HCT116 (cell line): ENCODE measurements at regions not wholly inside any gene's neighbourhood (a gene's known extent, or its start where the extent isn't known, plus 50 kb on each side); places are given as distances from the start of the nearest gene placed in this dataset.

Experiments used
- ATAC-seq: fragments of 200-7000 bp; cut with Tn5 transposase; 2 replicates; pipeline ENCODE4 v1.9.1; 2020; ENCODE audit warnings: mild to moderate bottlenecking, moderate library complexity
- BruUV-seq: library from RNA; stranded (reverse); fragments of 400-500 nt; replicated peaks from 2 replicates; lab custom pipeline; 2021; lab: Mats Ljungman, UMichigan
- CTCF ChIA-PET: fragments of 300-600 bp; sonication (Branson Sonifier 250); formaldehyde crosslinking; loops from one replicate; lab custom pipeline; 2021; ENCODE audit warnings: antibody characterized with exemption; lab: Charles Lee
- POLR2A ChIA-PET: fragments of 300-600, 350-600 bp; sonication (Branson Sonifier 250); formaldehyde crosslinking; loops from one replicate; lab custom pipeline; 2021; ENCODE audit warnings: antibody characterized with exemption; lab: Charles Lee
- RAD21 ChIA-PET, 2 experiments: fragments of 300-600 bp; sonication (Branson Sonifier 250); formaldehyde crosslinking; loops; one replicate each; lab custom pipeline; 2023; ENCODE audit warnings: low total read pairs in 2 of 2; ENCODE audit not compliant: uncharacterized antibody in 2 of 2, unreplicated experiment in 2 of 2, low non-redundant PET in 1 of 2; lab: Charles Lee
- DNase-seq: peaks from one replicate; pipeline ENCODE4 v3.0.0-alpha.2; 2010; ENCODE audit warnings: low read depth, low spot score
- H2AFZ ChIP-seq: fragments of 200-600 bp; shearing (Covaris generic), sonication (generic); 2 replicates; pipeline ENCODE4 v1.6.1; 2017; ENCODE audit warnings: low read depth, mixed run types, mixed read lengths, antibody characterized with exemption, low read length; ENCODE audit not compliant: poor library complexity, severe bottlenecking
- H3K27ac ChIP-seq: 2 replicates; pipeline ENCODE4 v1.5.1; 2012; ENCODE audit warnings: low read depth, low read length
- H3K27me3 ChIP-seq: fragments of 200-600 bp; sonication (generic); 2 replicates; pipeline ENCODE4 v1.6.1; 2016; ENCODE audit warnings: mixed run types, low read length, mixed read lengths; ENCODE audit not compliant: insufficient read depth
- H3K36me3 ChIP-seq, 2 experiments: fragments of 200-500 bp in 1 of 2; fragments of 200-600 bp in 1 of 2; sonication (Bioruptor generic) in 1 of 2; sonication (generic) in 1 of 2; 2 replicates each; pipeline versions ENCODE4 v1.5.1 to v1.6.1; 2014 to 2016; ENCODE audit warnings: low read length in 2 of 2, inconsistent platforms in 1 of 2, mixed read lengths in 1 of 2, mixed run types in 1 of 2; ENCODE audit not compliant: insufficient read depth in 2 of 2, control insufficient read depth in 1 of 2
- H3K4me1 ChIP-seq, 2 experiments: fragments of 200-600 bp in 1 of 2; sonication (generic) in 1 of 2; 2 replicates each; pipeline versions ENCODE4 v1.5.1 to v1.6.1; 2012 to 2017; ENCODE audit warnings: low read length in 2 of 2, inconsistent platforms in 1 of 2, mild to moderate bottlenecking in 1 of 2, mixed read lengths in 1 of 2, mixed run types in 1 of 2, moderate library complexity in 1 of 2; ENCODE audit not compliant: insufficient read depth in 2 of 2, control insufficient read depth in 1 of 2
- H3K4me2 ChIP-seq: fragments of 200-600 bp; sonication (generic); 2 replicates; pipeline ENCODE4 v1.6.1; 2017; ENCODE audit warnings: mixed run types, low read length, mixed read lengths
- H3K4me3 ChIP-seq, 2 experiments: fragments of 200-600 bp in 1 of 2; sonication (generic) in 1 of 2; replicated peaks in 1 of 2; 2 replicates each; pipeline ENCODE4 v1.5.1; 2011 to 2016; ENCODE audit warnings: low read length in 2 of 2, control low read depth in 1 of 2, low read depth in 1 of 2, mild to moderate bottlenecking in 1 of 2, mixed read lengths in 1 of 2, mixed run types in 1 of 2
- H3K79me2 ChIP-seq: fragments of 200-600 bp; sonication (generic); 2 replicates; pipeline ENCODE4 v1.6.1; 2017; ENCODE audit warnings: mild to moderate bottlenecking, mixed run types, low read length, moderate library complexity, mixed read lengths; ENCODE audit not compliant: insufficient read depth
- H3K9ac ChIP-seq: fragments of 200-600 bp; sonication (generic); 2 replicates; pipeline ENCODE4 v1.6.1; 2016; ENCODE audit warnings: low read length, mixed read lengths
- H3K9me2 ChIP-seq: fragments of 200-600 bp; sonication (generic), shearing (Covaris generic); 2 replicates; pipeline ENCODE4 v1.6.1; 2017; ENCODE audit warnings: mixed run types, mild to moderate bottlenecking, moderate library complexity; ENCODE audit not compliant: insufficient read depth
- H3K9me3 ChIP-seq, 2 experiments: fragments of 200-500 bp in 1 of 2; fragments of 200-600 bp in 1 of 2; sonication (Bioruptor generic) in 1 of 2; sonication (generic) in 1 of 2; 2 replicates each; pipeline ENCODE4 v1.6.1; 2014 to 2017; ENCODE audit warnings: low read length in 2 of 2, mixed read lengths in 2 of 2, inconsistent platforms in 1 of 2, low read depth in 1 of 2, mild to moderate bottlenecking in 1 of 2, mixed run types in 1 of 2, moderate library complexity in 1 of 2; ENCODE audit not compliant: control insufficient read depth in 1 of 2, insufficient read depth in 1 of 2
- H4K20me1 ChIP-seq: fragments of 200-600 bp; sonication (generic), shearing (Covaris generic); 2 replicates; pipeline ENCODE4 v1.6.1; 2017; ENCODE audit warnings: mixed run types, mild to moderate bottlenecking, moderate library complexity; ENCODE audit not compliant: insufficient read depth
- CBX3 ChIP-seq: IDR thresholded peaks from 2 replicates; pipeline ENCODE4 v1.6.1; 2012; ENCODE audit warnings: low read depth
- CEBPB ChIP-seq: IDR thresholded peaks from 2 replicates; pipeline ENCODE4 v1.6.1; 2012; ENCODE audit warnings: low read depth
- EGR1 ChIP-seq: IDR thresholded peaks from 2 replicates; pipeline ENCODE4 v1.6.1; 2012; ENCODE audit warnings: low read depth
- ELF1 ChIP-seq: IDR thresholded peaks from 2 replicates; pipeline ENCODE4 v1.6.1; 2012; ENCODE audit warnings: low read depth, borderline replicate concordance
- EZH2phosphoT487 ChIP-seq: fragments of 200-600 bp; IDR thresholded peaks from 2 replicates; pipeline ENCODE4 v1.6.1; 2018; ENCODE audit warnings: antibody characterized with exemption, borderline replicate concordance
- FOSL1 ChIP-seq: IDR thresholded peaks from 2 replicates; pipeline ENCODE4 v1.6.1; 2012; ENCODE audit warnings: low read depth
- JUND ChIP-seq: IDR thresholded peaks from 2 replicates; pipeline ENCODE4 v1.6.1; 2012
- POLR2A ChIP-seq: IDR thresholded peaks from 2 replicates; pipeline ENCODE4 v1.7.0; 2011; ENCODE audit warnings: borderline replicate concordance; ENCODE audit not compliant: insufficient read depth, insufficient read length; ENCODE audit errors: extremely low read depth
- POLR2AphosphoS5 ChIP-seq: IDR thresholded peaks from 2 replicates; pipeline ENCODE4 v1.6.1; 2011; ENCODE audit warnings: mild to moderate bottlenecking, low read depth, low read length, moderate library complexity
- SIN3A ChIP-seq: IDR thresholded peaks from 2 replicates; pipeline ENCODE4 v1.6.1; 2012; ENCODE audit warnings: low read depth
- YY1 ChIP-seq: IDR thresholded peaks from 2 replicates; pipeline ENCODE4 v1.6.1; 2011; ENCODE audit warnings: low read length, low read depth, moderate library complexity, mild to moderate bottlenecking; ENCODE audit not compliant: insufficient replicate concordance; ENCODE audit errors: extremely low read depth
- ZFX ChIP-seq: fragments of 450-650 bp; IDR thresholded peaks from 2 replicates; pipeline ENCODE4 v1.6.1; 2017
- intact Hi-C: fragments of 100-400 bp; cut with micrococcal nuclease; formaldehyde crosslinking; loops from 2 replicates; pipeline ENCODE4 v1.10.0; 2022
- TF ChIP-seq, protein P1 (sequence below): IDR thresholded peaks from 2 replicates; pipeline ENCODE4 v1.6.1; 2012; ENCODE audit warnings: low read depth
- TF ChIP-seq, protein P2 (sequence below): IDR thresholded peaks from 2 replicates; pipeline ENCODE4 v1.6.1; 2011; ENCODE audit warnings: mild to moderate bottlenecking, low read length, moderate library complexity; ENCODE audit not compliant: insufficient replicate concordance; ENCODE audit errors: extremely low read depth

DNA sequence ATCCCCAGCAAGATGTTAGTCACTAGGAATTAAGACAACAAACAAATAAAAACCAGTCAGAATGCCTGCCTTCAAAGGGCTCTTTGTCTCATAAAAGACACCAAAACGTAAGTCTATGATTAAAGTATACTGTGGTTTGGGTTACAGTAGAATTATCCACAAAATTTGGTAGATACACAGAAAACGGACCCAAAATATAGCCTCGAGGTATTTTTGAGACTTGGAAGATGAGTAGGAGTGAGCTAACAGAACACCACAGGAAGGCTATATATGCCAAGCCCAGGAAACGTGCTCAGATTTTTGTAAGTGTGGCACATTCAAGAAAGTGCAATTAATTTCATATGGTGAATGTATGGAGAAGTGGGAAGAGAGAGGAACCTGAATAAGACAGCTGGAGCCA lies 831.4 kb downstream of the CDH11 start:
- ATAC-seq (no peak), DNase-seq (no peak)
- Histone ChIP-seq H3K9ac (no peak overlapping the region), H3K27me3 (no peaks in the 10 kb centered on the region), H3K36me3 (no peaks in the 10 kb centered on the region), H2AFZ (no peak overlapping the region), H3K79me2 (no peaks in the 10 kb centered on the region), H3K27ac (no peak overlapping the region), H3K9me3 (peaks cover 4 to 27% of the 10 kb centered on the region in 2 experiments; a peak in 3 of 4 replicates), H3K4me3 (no peak overlapping the region), H3K4me2 (no peak overlapping the region), H3K4me1 (no peaks in the 10 kb centered on the region), H3K9me2 (no peaks in the 10 kb centered on the region), H4K20me1 (no peaks in the 10 kb centered on the region)
- TF ChIP-seq YY1 (no peak), ZFX (no peak), JUND (no peak), CBX3 (no peak), EZH2phosphoT487 (no peak), POLR2AphosphoS5 (no peak), CEBPB (no peak), POLR2A (no peak), FOSL1 (no peak), EGR1 (no peak), SIN3A (no peak), ELF1 (no peak)
- TF ChIP-seq, protein P1, sequence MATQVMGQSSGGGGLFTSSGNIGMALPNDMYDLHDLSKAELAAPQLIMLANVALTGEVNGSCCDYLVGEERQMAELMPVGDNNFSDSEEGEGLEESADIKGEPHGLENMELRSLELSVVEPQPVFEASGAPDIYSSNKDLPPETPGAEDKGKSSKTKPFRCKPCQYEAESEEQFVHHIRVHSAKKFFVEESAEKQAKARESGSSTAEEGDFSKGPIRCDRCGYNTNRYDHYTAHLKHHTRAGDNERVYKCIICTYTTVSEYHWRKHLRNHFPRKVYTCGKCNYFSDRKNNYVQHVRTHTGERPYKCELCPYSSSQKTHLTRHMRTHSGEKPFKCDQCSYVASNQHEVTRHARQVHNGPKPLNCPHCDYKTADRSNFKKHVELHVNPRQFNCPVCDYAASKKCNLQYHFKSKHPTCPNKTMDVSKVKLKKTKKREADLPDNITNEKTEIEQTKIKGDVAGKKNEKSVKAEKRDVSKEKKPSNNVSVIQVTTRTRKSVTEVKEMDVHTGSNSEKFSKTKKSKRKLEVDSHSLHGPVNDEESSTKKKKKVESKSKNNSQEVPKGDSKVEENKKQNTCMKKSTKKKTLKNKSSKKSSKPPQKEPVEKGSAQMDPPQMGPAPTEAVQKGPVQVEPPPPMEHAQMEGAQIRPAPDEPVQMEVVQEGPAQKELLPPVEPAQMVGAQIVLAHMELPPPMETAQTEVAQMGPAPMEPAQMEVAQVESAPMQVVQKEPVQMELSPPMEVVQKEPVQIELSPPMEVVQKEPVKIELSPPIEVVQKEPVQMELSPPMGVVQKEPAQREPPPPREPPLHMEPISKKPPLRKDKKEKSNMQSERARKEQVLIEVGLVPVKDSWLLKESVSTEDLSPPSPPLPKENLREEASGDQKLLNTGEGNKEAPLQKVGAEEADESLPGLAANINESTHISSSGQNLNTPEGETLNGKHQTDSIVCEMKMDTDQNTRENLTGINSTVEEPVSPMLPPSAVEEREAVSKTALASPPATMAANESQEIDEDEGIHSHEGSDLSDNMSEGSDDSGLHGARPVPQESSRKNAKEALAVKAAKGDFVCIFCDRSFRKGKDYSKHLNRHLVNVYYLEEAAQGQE, result no peak
- TF ChIP-seq, protein P2, sequence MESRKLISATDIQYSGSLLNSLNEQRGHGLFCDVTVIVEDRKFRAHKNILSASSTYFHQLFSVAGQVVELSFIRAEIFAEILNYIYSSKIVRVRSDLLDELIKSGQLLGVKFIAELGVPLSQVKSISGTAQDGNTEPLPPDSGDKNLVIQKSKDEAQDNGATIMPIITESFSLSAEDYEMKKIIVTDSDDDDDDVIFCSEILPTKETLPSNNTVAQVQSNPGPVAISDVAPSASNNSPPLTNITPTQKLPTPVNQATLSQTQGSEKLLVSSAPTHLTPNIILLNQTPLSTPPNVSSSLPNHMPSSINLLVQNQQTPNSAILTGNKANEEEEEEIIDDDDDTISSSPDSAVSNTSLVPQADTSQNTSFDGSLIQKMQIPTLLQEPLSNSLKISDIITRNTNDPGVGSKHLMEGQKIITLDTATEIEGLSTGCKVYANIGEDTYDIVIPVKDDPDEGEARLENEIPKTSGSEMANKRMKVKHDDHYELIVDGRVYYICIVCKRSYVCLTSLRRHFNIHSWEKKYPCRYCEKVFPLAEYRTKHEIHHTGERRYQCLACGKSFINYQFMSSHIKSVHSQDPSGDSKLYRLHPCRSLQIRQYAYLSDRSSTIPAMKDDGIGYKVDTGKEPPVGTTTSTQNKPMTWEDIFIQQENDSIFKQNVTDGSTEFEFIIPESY, result no peak
- CTCF ChIA-PET, result no interaction called here
- RAD21 ChIA-PET, result no interaction called here
- intact Hi-C loops, result no loop called here
- POLR2A ChIA-PET, result no interaction called here
- no TSS peak for BruUV-seq
